HepG2 (cell line): ENCODE measurements at regions not wholly inside any gene's neighbourhood (a gene's known extent, or its start where the extent isn't known, plus 50 kb on each side); places are given as distances from the start of the nearest gene placed in this dataset.

Source experiments
- ATAC-seq: fragments of 200-7000 bp; cut with Tn5 transposase; 3 replicates; pipeline ENCODE4 v1.9.1; 2020; ENCODE audit warnings: mild to moderate bottlenecking, moderate library complexity
- BruUV-seq: library from RNA; stranded (reverse); fragments of 400-500 nt; replicated peaks from 2 replicates; lab custom pipeline; 2021; lab: Mats Ljungman, UMichigan
- CTCF ChIA-PET: fragments of 300-600 bp; formaldehyde crosslinking; extraction: SDS; loops from one replicate; lab custom pipeline; 2021; ENCODE audit warnings: low total read pairs, inconsistent platforms, low intra/inter-chr PET ratio; lab: Yijun Ruan, JAX
- POLR2A ChIA-PET: fragments of 350-600 bp; sonication (Branson Sonifier 250); formaldehyde crosslinking; loops from one replicate; lab custom pipeline; 2020; ENCODE audit warnings: antibody characterized with exemption, inconsistent platforms; lab: Yijun Ruan, JAX
- DNase-seq: peaks from one replicate; pipeline ENCODE4 v3.0.0-alpha.2; 2015; ENCODE audit warnings: low spot score
- FAIRE-seq: peaks from 3 replicates; lab custom pipeline; 2011; peaks lifted over from hg19 to GRCh38; lab: Jason Lieb, UNC
- H2AFZ ChIP-seq: one replicate; pipeline ENCODE4 v1.6.1; 2011; ENCODE audit warnings: low read length, inconsistent platforms
- H3K27ac ChIP-seq: fragments of 300-600 bp; 3 replicates; pipeline ENCODE4 v1.8.0; 2011; ENCODE audit warnings: mixed run types, mild to moderate bottlenecking, mixed read lengths, low read length, inconsistent platforms; ENCODE audit not compliant: insufficient read depth; ENCODE audit errors: extremely low read length
- H3K27me3 ChIP-seq, 2 experiments: fragments of 200-600 bp in 1 of 2; 2 replicates in 1 of 2; 3 replicates in 1 of 2; pipeline versions ENCODE4 v1.6.0 to v1.8.0; 2011; ENCODE audit warnings: low read length in 2 of 2, mild to moderate bottlenecking in 2 of 2, moderate library complexity in 2 of 2, inconsistent platforms in 1 of 2; ENCODE audit not compliant: insufficient read depth in 2 of 2, control insufficient read depth in 1 of 2
- H3K36me3 ChIP-seq, 2 experiments: fragments of 200-600 bp in 1 of 2; replicated peaks in 1 of 2; 2 replicates in 1 of 2; 3 replicates in 1 of 2; pipeline versions ENCODE4 v1.5.1 to v1.8.0; 2011; ENCODE audit warnings: low read length in 2 of 2, inconsistent platforms in 1 of 2; ENCODE audit not compliant: insufficient read depth in 2 of 2, control insufficient read depth in 1 of 2
- H3K4me1 ChIP-seq: 2 replicates; pipeline ENCODE4 v1.5.1; 2012; ENCODE audit warnings: low read length, inconsistent platforms; ENCODE audit not compliant: insufficient read depth
- H3K4me2 ChIP-seq: 2 replicates; pipeline ENCODE4 v1.6.0; 2011; ENCODE audit warnings: low read depth, low read length, inconsistent platforms
- H3K4me3 ChIP-seq, 3 experiments: fragments of 200-600 bp in 1 of 3; sonication (generic), shearing (Covaris generic) in 1 of 3; replicated peaks in 1 of 3; 2 replicates each; pipeline ENCODE4 v1.5.1; 2011 to 2016; ENCODE audit warnings: low read length in 3 of 3, inconsistent platforms in 2 of 3, low read depth in 2 of 3, mild to moderate bottlenecking in 2 of 3, control low read depth in 1 of 3, mixed read lengths in 1 of 3; ENCODE audit not compliant: insufficient read depth in 1 of 3
- H3K79me2 ChIP-seq: one replicate; pipeline ENCODE4 v1.6.1; 2011; ENCODE audit warnings: low read length, inconsistent platforms; ENCODE audit not compliant: insufficient read depth
- H3K9ac ChIP-seq: 2 replicates; pipeline ENCODE4 v1.6.0; 2011; ENCODE audit warnings: mild to moderate bottlenecking, low read depth, low read length, inconsistent platforms; ENCODE audit not compliant: insufficient read depth
- H3K9me3 ChIP-seq: 2 replicates; pipeline ENCODE4 v1.5.1; 2012; ENCODE audit warnings: mild to moderate bottlenecking, low read length
- H4K20me1 ChIP-seq: 2 replicates; pipeline ENCODE4 v1.6.0; 2011; ENCODE audit warnings: inconsistent platforms, mild to moderate bottlenecking, low read length, moderate library complexity; ENCODE audit not compliant: insufficient read depth
- ADNP ChIP-seq: sonication (generic); formaldehyde crosslinking; IDR thresholded peaks from 2 replicates; pipeline ENCODE4 v1.4.0; 2020; ENCODE audit warnings: missing genetic modification reagents
- AFF4 ChIP-seq: sonication (generic); formaldehyde crosslinking; IDR thresholded peaks from 2 replicates; pipeline ENCODE4 v1.4.0; 2020; ENCODE audit warnings: missing genetic modification reagents
- CREBL2 ChIP-seq: sonication (generic); formaldehyde crosslinking; IDR thresholded peaks from 2 replicates; pipeline ENCODE4 v1.8.1; 2023; ENCODE audit warnings: missing genetic modification reagents, mild to moderate bottlenecking, borderline replicate concordance
- IRF2 ChIP-seq: IDR thresholded peaks from 2 replicates; pipeline ENCODE4 v1.6.1; 2018; ENCODE audit warnings: missing genetic modification reagents, missing compliant biosample characterization
- MEIS1 ChIP-seq: sonication (generic); formaldehyde crosslinking; IDR thresholded peaks from 2 replicates; pipeline ENCODE4 v1.9.0; 2021; ENCODE audit warnings: mild to moderate bottlenecking, missing genetic modification reagents, moderate library complexity, borderline replicate concordance
- MIER2 ChIP-seq: IDR thresholded peaks from 2 replicates; pipeline ENCODE4 v1.6.1; 2016; ENCODE audit warnings: missing biosample characterization, missing genetic modification reagents
- ZNF792 ChIP-seq: IDR thresholded peaks from 2 replicates; pipeline ENCODE4 v1.6.1; 2016
- WGBS: methylation state at CpG from one replicate; pipeline ENCODE4 v1.1.6; 2017; ENCODE audit warnings: low lambda C conversion rate; 5-methylcytosine and 5-hydroxymethylcytosine counted together
- in situ Hi-C: cut with HindIII; loops from 2 replicates; pipeline ENCODE4 v1.10.0; 2017; ENCODE audit warnings: low pct_unique_long_range_greater_than_20kb; ENCODE audit not compliant: extremely low pct_ligation_motif_present
- intact Hi-C: fragments of 100-400 bp; cut with micrococcal nuclease; formaldehyde crosslinking; loops from one replicate; pipeline ENCODE4 v1.10.0; 2022; ENCODE audit not compliant: unreplicated experiment

- no peak for TF ChIP-seq ADNP (CRISPR knock-in tag)
These were observed 58.4 kb upstream of the SCOC start (continued) for GRCh38 chr4:140315019-140315418.

GRCh38 chr4:140312100-140312499 is 61.3 kb upstream of the SCOC start:
- no TSS peak for BruUV-seq
- no peaks in the 10 kb centered on the region for H3K79me2 ChIP-seq
- H3K9ac ChIP-seq, result no peak overlapping the region
- no peak overlapping the region for H3K4me3 ChIP-seq
- no peaks in the 10 kb centered on the region for H3K36me3 ChIP-seq
- WGBS, result 4% methylated on average over 2 of the region's 2 CpGs
- in situ Hi-C loops, result no loop called here
- no peaks in the 10 kb centered on the region for H3K9me3 ChIP-seq
- POLR2A ChIA-PET, result no interaction called here
- intact Hi-C loops, result no loop called here
- no peaks in the 10 kb centered on the region for H3K4me1 ChIP-seq
- ATAC-seq (no peak), FAIRE-seq (no peak), DNase-seq (no peak)
- CTCF ChIA-PET, result no interaction called here
- H4K20me1 ChIP-seq, result no peaks in the 10 kb centered on the region
- peaks cover 0 to 5% of the 10 kb centered on the region in 2 experiments; a peak in 2 of 5 replicates for H3K27me3 ChIP-seq
- H3K4me2 ChIP-seq, result no peak overlapping the region
- TF ChIP-seq ZNF792 (CRISPR knock-in tag), result no peak
- no peak for TF ChIP-seq MEIS1 (CRISPR knock-in tag)
- no peak for TF ChIP-seq IRF2 (CRISPR knock-in tag)
- no peak for TF ChIP-seq AFF4 (CRISPR knock-in tag)
- TF ChIP-seq MIER2 (CRISPR knock-in tag), result no peak
- no peak for TF ChIP-seq CREBL2 (CRISPR knock-in tag)
- no peak overlapping the region for H3K27ac ChIP-seq
- no peak overlapping the region for H2AFZ ChIP-seq
